Smooth muscle cell (in vitro differentiated cells): ENCODE measurements at regions not wholly inside any gene's neighbourhood (a gene's known extent, or its start where the extent isn't known, plus 50 kb on each side); places are given as distances from the start of the nearest gene placed in this dataset.
"Not testable (repeated sequence)": the region's sequence is repeated elsewhere in the genome, so short reads cannot be mapped to it uniquely, and the experiment has no call there.

ENCODE experiments used
- DNase-seq: peaks from one replicate; lab custom pipeline; 2025; ENCODE audit not compliant: unreplicated experiment; lab: John Stamatoyannopoulos, UW
- H2AFZ ChIP-seq: fragments of 200-600 bp; sonication (generic); 2 replicates; pipeline ENCODE4 v1.6.0; 2016; ENCODE audit warnings: antibody characterized with exemption, low read depth, mild to moderate bottlenecking
- H3F3A ChIP-seq: fragments of 200-600 bp; sonication (generic); 2 replicates; pipeline ENCODE4 v1.6.0; 2017; ENCODE audit warnings: antibody characterized with exemption, low read depth
- H3K27ac ChIP-seq: fragments of 200-600 bp; sonication (generic); 2 replicates; pipeline ENCODE4 v1.5.1; 2016; ENCODE audit warnings: low read depth, mild to moderate bottlenecking
- H3K27me3 ChIP-seq: fragments of 200-600 bp; sonication (generic); 2 replicates; pipeline ENCODE4 v1.6.1; 2016; ENCODE audit warnings: low read depth, mild to moderate bottlenecking
- H3K36me3 ChIP-seq: fragments of 200-600 bp; sonication (generic); 2 replicates; pipeline ENCODE4 v1.5.1; 2016; ENCODE audit warnings: low read depth
- H3K4me1 ChIP-seq: fragments of 200-600 bp; sonication (generic); 2 replicates; pipeline ENCODE4 v1.5.1; 2016; ENCODE audit warnings: low read depth
- H3K4me2 ChIP-seq: fragments of 200-600 bp; sonication (generic); 2 replicates; pipeline ENCODE4 v1.6.0; 2016; ENCODE audit warnings: mild to moderate bottlenecking
- H3K4me3 ChIP-seq: fragments of 200-600 bp; sonication (generic); 2 replicates; pipeline ENCODE4 v1.5.1; 2016; ENCODE audit warnings: mild to moderate bottlenecking
- H3K79me2 ChIP-seq: fragments of 200-600 bp; sonication (generic); 2 replicates; pipeline ENCODE4 v1.6.0; 2016; ENCODE audit warnings: low read depth, mild to moderate bottlenecking
- H3K9ac ChIP-seq: fragments of 200-600 bp; sonication (generic); 2 replicates; pipeline ENCODE4 v1.6.0; 2016; ENCODE audit warnings: low read depth
- H3K9me3 ChIP-seq: fragments of 200-600 bp; sonication (generic); replicated peaks from 2 replicates; pipeline ENCODE4 v1.5.1; 2016; ENCODE audit warnings: low read depth
- H4K20me1 ChIP-seq: fragments of 200-600 bp; sonication (generic); 2 replicates; pipeline ENCODE4 v1.6.0; 2016; ENCODE audit warnings: low read depth
- WGBS: methylation state at CpG from one replicate; pipeline ENCODE4 v1.1.7; 2016; ENCODE audit warnings: low lambda C conversion rate; 5-methylcytosine and 5-hydroxymethylcytosine counted together
- TF ChIP-seq, protein P1 (sequence below): fragments of 200-600 bp; sonication (generic); IDR thresholded peaks from 2 replicates; pipeline ENCODE4 v1.5.1; 2017; ENCODE audit warnings: borderline replicate concordance, mild to moderate bottlenecking, antibody characterized with exemption; ENCODE audit not compliant: insufficient read depth, poor library complexity, severe bottlenecking

DNA sequence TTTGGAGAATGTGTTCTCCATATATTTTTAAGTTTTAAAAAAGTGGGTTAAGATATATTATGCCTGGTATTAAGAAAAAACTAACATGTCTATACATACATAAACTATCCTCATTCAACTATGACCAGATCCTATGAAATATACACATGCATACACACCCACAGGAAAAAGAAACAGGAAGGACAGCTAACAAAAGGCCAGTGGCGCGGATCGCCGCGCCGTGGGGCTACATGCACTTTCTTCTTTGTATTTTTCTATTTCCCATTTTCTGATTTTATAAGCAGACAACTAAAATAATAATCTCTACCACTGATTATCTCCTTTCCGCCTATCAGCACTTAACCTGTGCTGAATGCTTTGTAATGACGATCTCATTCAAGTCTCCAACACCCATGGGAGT lies 160.1 kb downstream of the OR4M2 start:
- TF ChIP-seq, protein P1, sequence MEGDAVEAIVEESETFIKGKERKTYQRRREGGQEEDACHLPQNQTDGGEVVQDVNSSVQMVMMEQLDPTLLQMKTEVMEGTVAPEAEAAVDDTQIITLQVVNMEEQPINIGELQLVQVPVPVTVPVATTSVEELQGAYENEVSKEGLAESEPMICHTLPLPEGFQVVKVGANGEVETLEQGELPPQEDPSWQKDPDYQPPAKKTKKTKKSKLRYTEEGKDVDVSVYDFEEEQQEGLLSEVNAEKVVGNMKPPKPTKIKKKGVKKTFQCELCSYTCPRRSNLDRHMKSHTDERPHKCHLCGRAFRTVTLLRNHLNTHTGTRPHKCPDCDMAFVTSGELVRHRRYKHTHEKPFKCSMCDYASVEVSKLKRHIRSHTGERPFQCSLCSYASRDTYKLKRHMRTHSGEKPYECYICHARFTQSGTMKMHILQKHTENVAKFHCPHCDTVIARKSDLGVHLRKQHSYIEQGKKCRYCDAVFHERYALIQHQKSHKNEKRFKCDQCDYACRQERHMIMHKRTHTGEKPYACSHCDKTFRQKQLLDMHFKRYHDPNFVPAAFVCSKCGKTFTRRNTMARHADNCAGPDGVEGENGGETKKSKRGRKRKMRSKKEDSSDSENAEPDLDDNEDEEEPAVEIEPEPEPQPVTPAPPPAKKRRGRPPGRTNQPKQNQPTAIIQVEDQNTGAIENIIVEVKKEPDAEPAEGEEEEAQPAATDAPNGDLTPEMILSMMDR = no peak
- Histone ChIP-seq H3K79me2 (no peaks in the 10 kb centered on the region), H3F3A (no peaks in the 10 kb centered on the region), H3K27me3 (no peaks in the 10 kb centered on the region), H3K9me3 (peaks cover 25% of the 10 kb centered on the region), H3K4me1 (no peaks in the 10 kb centered on the region), H3K27ac (no peak overlapping the region), H4K20me1 (no peaks in the 10 kb centered on the region), H3K4me3 (no peak overlapping the region), H3K36me3 (no peaks in the 10 kb centered on the region), H3K9ac (no peak overlapping the region), H3K4me2 (no peak overlapping the region), H2AFZ (no peak overlapping the region)
- no peak for DNase-seq
- WGBS = 89% methylated on average over 8 of the region's 8 CpGs

DNA sequence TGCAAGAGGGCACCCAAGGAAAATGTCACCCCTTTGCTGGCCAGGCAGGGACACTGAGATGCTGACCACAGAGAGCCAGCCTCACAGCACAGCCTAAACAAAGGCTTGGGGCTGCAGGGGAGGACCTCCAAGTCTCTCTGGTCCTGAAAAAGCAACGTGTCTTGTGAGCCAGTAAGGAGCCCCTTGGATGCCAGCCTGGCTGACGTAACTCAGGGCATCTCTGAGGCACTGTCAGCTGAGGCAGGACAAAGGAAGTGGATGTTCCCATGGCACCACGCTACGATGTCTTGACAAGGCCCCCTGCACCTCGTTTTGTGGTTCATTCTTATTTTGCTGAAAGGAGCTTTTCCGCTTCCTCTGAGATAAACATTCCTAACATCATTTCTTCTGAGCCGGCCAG lies 160.7 kb downstream of the OR4M2 start:
- Histone ChIP-seq H3K9me3 (peaks cover 25% of the 10 kb centered on the region), H3K4me2 (no peak overlapping the region), H3F3A (no peaks in the 10 kb centered on the region), H4K20me1 (no peaks in the 10 kb centered on the region), H3K27me3 (no peaks in the 10 kb centered on the region), H3K4me3 (no peak overlapping the region), H3K9ac (no peak overlapping the region), H3K4me1 (no peaks in the 10 kb centered on the region), H2AFZ (no peak overlapping the region), H3K79me2 (no peaks in the 10 kb centered on the region), H3K27ac (no peak overlapping the region), H3K36me3 (no peaks in the 10 kb centered on the region)
- TF ChIP-seq, protein P1 = no peak
- 69% methylated on average over 7 of the region's 7 CpGs for WGBS
- DNase-seq = no peak

DNA sequence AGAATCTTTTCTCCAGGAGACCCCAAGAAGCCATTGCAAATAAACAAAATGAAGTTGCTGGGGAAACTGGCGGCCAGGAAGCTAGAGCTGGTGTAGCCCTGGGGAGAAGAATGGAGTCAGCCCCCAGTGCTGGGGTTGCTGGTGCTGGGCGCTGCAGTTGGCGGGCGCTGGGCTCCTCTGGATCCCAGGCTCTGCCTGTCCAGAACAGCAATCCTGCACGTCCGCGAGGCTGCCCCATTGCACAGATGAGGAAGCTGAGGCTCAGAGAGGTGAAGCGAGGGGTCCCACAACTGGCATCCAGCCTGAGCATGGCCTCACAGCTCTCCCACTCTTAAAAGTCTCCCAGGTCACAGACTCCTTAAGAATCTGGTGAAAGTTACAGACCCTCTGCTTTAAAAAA lies 161.1 kb downstream of the OR4M2 start:
- H3K9ac ChIP-seq = no peak overlapping the region
- H3K36me3 ChIP-seq = no peaks in the 10 kb centered on the region
- TF ChIP-seq, protein P1 = no peak
- no peaks in the 10 kb centered on the region for H4K20me1 ChIP-seq
- no peak overlapping the region for H2AFZ ChIP-seq
- no peak overlapping the region for H3K27ac ChIP-seq
- no peak for DNase-seq
- no peaks in the 10 kb centered on the region for H3K79me2 ChIP-seq
- no peaks in the 10 kb centered on the region for H3K27me3 ChIP-seq
- H3K4me2 ChIP-seq = no peak overlapping the region
- H3F3A ChIP-seq = no peaks in the 10 kb centered on the region
- WGBS = 76% methylated on average over 8 of the region's 8 CpGs
- H3K4me3 ChIP-seq = no peak overlapping the region
- no peaks in the 10 kb centered on the region for H3K4me1 ChIP-seq
- peaks cover 30% of the 10 kb centered on the region for H3K9me3 ChIP-seq

DNA sequence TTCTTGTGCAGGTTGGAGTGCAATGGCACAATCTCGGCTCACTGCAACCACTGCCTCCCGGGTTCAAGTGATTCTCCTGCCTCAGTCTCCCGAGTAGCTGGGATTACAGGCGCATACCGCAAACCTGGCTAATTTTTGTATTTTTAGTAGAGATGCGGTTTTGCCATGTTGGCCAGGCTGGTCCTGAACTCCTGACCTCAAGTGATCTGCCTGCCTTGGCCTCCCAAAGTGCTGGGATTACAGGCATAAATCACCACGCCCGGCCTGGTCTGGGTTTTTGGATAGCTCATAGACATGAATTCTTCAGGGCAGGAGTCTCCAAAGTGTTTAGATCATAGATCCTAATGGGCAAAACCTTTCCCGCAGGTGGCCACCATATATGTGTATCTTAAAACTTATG lies 162.0 kb downstream of the OR4M2 start:
- not testable (repeated sequence) for H2AFZ ChIP-seq, H3K4me3 ChIP-seq, H3K36me3 ChIP-seq, H3K27me3 ChIP-seq, DNase-seq, H3K27ac ChIP-seq, H4K20me1 ChIP-seq, H3K79me2 ChIP-seq, H3K4me1 ChIP-seq, H3F3A ChIP-seq, H3K4me2 ChIP-seq, H3K9ac ChIP-seq
- WGBS = 80% methylated on average over 9 of the region's 9 CpGs
- peaks cover 37% of the 10 kb centered on the region for H3K9me3 ChIP-seq
